Vagina (tissue), 2 donors: ENCODE measurements at regions not wholly inside any gene's neighbourhood (a gene's known extent, or its start where the extent isn't known, plus 50 kb on each side); places are given as distances from the start of the nearest gene placed in this dataset.

Experiments
- POLR2A ChIP-seq, 2 donors: fragments of 450-650 bp; IDR thresholded peaks; one replicate each; pipeline ENCODE4 v1.6.1; 2017; ENCODE audit warnings: antibody characterized with exemption in 2 of 2, mild to moderate bottlenecking in 2 of 2, moderate library complexity in 2 of 2
- TF ChIP-seq, protein P1 (sequence below), 3 experiments: fragments of 450-650 bp in 2 of 3; fragments of 200-600 bp in 1 of 3; sonication (generic) in 1 of 3; IDR thresholded peaks; one replicate each; pipeline ENCODE4 v1.5.1; 2017 to 2019; ENCODE audit warnings: antibody characterized with exemption in 3 of 3, mild to moderate bottlenecking in 2 of 3, moderate library complexity in 2 of 3

DNA sequence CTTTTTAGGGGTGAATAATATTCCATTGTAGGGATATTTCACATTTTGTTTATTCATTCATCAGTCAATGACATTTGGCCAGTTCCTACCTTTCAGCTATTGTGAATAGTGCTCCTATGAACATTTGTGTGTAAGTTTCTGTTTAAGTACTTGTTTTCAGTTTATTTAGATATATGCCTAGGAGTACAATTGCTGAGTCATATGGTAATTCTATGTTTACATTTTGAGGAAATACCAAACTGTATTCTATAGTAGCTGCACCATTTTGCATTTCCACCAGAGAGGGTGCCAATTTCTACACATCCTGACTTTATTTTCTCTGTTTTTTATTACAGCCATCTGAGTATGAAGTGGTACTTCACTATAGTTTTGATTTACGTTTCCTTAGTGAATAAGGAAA is 54.4 kb upstream of the ZNF236 start:
- TF ChIP-seq, protein P1, sequence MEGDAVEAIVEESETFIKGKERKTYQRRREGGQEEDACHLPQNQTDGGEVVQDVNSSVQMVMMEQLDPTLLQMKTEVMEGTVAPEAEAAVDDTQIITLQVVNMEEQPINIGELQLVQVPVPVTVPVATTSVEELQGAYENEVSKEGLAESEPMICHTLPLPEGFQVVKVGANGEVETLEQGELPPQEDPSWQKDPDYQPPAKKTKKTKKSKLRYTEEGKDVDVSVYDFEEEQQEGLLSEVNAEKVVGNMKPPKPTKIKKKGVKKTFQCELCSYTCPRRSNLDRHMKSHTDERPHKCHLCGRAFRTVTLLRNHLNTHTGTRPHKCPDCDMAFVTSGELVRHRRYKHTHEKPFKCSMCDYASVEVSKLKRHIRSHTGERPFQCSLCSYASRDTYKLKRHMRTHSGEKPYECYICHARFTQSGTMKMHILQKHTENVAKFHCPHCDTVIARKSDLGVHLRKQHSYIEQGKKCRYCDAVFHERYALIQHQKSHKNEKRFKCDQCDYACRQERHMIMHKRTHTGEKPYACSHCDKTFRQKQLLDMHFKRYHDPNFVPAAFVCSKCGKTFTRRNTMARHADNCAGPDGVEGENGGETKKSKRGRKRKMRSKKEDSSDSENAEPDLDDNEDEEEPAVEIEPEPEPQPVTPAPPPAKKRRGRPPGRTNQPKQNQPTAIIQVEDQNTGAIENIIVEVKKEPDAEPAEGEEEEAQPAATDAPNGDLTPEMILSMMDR (IDR thresholded peaks at IDR 0.05): no peak
- no peak for TF ChIP-seq POLR2A (IDR thresholded peaks at IDR 0.05)
